GM12874 (cell line): ENCODE measurements at regions not wholly inside any gene's neighbourhood (a gene's known extent, or its start where the extent isn't known, plus 50 kb on each side); places are given as distances from the start of the nearest gene placed in this dataset.

Experiments used
- TF ChIP-seq, protein P1 (sequence below): IDR thresholded peaks from 2 replicates; pipeline ENCODE4 v1.5.1; 2011; ENCODE audit warnings: low read depth, mild to moderate bottlenecking, control low read depth, low read length, moderate library complexity; ENCODE audit not compliant: insufficient read depth

DNA sequence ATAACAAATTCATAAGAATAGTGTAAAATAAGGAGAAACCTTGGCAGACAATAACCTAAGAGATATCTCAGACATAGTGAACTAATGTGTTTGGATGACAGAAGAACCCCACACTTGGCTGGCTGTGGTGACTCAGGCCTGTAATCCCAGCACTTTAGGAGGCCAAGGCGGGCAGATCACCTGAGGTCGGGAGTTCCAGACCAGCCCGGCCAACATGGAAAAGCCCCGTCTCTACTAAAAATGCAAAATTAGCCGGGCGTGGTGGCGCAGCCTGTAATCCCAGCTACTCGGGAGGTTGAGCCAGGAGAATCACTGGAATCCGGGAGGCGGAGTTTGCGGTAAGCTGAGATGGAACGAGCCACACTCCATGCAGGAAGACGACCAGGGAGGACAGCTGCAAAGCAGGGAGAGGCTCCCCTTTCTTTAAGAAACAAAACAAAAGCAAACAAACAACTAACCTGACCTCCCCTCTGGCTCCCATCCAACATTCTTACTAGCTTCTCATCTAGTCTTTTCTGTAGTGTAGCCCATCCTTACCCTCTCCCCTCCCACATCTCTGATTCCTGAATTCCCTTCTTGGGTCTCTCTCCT, 84.2 kb downstream of the ZNF280B start:
- TF ChIP-seq, protein P1, sequence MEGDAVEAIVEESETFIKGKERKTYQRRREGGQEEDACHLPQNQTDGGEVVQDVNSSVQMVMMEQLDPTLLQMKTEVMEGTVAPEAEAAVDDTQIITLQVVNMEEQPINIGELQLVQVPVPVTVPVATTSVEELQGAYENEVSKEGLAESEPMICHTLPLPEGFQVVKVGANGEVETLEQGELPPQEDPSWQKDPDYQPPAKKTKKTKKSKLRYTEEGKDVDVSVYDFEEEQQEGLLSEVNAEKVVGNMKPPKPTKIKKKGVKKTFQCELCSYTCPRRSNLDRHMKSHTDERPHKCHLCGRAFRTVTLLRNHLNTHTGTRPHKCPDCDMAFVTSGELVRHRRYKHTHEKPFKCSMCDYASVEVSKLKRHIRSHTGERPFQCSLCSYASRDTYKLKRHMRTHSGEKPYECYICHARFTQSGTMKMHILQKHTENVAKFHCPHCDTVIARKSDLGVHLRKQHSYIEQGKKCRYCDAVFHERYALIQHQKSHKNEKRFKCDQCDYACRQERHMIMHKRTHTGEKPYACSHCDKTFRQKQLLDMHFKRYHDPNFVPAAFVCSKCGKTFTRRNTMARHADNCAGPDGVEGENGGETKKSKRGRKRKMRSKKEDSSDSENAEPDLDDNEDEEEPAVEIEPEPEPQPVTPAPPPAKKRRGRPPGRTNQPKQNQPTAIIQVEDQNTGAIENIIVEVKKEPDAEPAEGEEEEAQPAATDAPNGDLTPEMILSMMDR = no peak

DNA sequence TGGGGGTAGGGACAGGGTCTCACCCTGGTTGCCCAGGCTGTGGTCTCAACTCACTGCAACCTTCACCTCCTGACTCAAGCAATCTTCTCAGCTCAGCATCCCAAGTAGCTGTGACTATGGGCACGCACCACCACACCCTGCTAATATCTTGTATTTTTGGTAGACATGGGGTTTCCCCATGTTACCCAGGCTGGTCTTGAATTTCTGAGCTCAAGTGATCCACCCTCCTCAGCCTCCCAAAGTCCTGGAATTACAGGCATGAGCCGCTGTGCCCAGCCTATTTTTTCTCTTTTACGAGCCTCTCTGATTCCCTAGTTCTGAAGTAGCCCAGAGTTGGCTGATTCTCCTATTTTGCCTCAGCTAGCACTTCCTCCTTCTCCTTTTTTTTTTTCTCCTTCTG, 83.6 kb downstream of the ZNF280B start:
- TF ChIP-seq, protein P1 = no peak

- TF ChIP-seq, protein P1 = no peak
These were observed 83.2 kb downstream of the ZNF280B start for GRCh38 chr22:22425356-22425755.

DNA sequence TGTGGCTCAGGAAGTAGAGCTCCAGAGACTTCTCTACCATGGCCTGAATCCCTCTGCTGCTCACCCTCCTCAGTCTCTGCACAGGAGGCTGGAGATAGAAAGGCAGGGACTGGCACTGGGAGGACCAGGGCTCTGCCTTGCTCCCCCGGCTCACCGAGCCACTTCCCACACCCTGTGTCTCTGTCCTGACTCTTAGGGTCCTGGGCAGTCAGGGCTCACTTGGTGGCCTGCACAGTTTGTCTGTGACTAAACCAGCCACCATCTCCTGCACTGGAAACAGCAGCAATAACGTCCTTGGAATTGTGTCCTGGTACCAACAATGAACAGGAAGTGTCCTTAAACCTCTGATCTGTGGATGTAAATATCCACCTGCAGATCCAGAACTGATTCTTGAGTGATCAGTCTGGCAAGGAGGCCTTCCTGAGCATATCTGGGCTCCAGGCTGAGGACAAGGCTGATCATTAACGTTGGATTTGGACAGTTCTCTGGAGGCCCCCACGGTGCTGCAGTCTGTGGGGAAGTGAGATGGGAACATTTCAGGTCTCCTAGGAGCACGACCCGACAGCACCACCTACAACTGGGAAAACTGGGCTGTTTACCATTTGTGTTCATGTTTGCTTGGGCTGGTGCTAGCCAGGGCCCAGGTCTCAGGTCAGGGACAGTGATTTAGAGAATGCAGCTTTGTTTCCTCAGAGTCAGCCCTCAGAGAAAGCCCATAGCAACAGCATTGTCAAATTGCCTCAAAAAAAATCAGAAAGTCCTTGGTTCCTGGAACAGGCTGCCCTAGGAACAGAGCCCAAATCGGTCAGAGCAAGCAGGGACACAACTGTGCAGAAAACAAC, 82.5 kb downstream of the ZNF280B start:
- TF ChIP-seq, protein P1 = no peak

GRCh38 chr22:22427542-22428065, 80.9 kb downstream of the ZNF280B start:
- TF ChIP-seq, protein P1 = no peak

GRCh38 chr22:22428222-22429098, 80.1 kb downstream of the ZNF280B start:
- TF ChIP-seq, protein P1 = no peak
